Vagina (tissue), 2 donors: ENCODE measurements at regions not wholly inside any gene's neighbourhood (a gene's known extent, or its start where the extent isn't known, plus 50 kb on each side); places are given as distances from the start of the nearest gene placed in this dataset.

Experiments used
- DNase-seq, 2 donors: peaks; one replicate each; pipeline ENCODE4 v3.0.0-alpha.2; 2017; ENCODE audit errors: extremely low spot score in 2 of 2
- H3K27ac ChIP-seq: fragments of 200-600 bp; sonication (generic); one replicate; pipeline ENCODE4 v1.5.1; 2019
- H3K27me3 ChIP-seq: fragments of 200-600 bp; sonication (generic); one replicate; pipeline ENCODE4 v1.5.1; 2019
- H3K36me3 ChIP-seq, 2 donors: fragments of 200-600 bp; sonication (generic); one replicate each; pipeline ENCODE4 v1.5.1; 2017 to 2019
- H3K4me1 ChIP-seq: fragments of 200-600 bp; sonication (generic); one replicate; pipeline ENCODE4 v1.5.1; 2019
- H3K4me3 ChIP-seq, 2 donors: fragments of 200-600 bp; sonication (generic); 1 replicate in 1 of 2; 2 replicates in 1 of 2; pipeline ENCODE4 v1.5.1; 2016 to 2019
- H3K9me3 ChIP-seq: fragments of 200-600 bp; sonication (generic); one replicate; pipeline ENCODE4 v1.5.1; 2019
- POLR2A ChIP-seq, 2 donors: fragments of 450-650 bp; IDR thresholded peaks; one replicate each; pipeline ENCODE4 v1.6.1; 2017; ENCODE audit warnings: antibody characterized with exemption in 2 of 2, mild to moderate bottlenecking in 2 of 2, moderate library complexity in 2 of 2
- POLR2AphosphoS5 ChIP-seq, 2 donors: sonication (generic); formaldehyde crosslinking; IDR thresholded peaks; one replicate each; pipeline ENCODE4 v1.9.0; 2017; ENCODE audit warnings: antibody characterized with exemption in 2 of 2, mild to moderate bottlenecking in 2 of 2, low read depth in 1 of 2; ENCODE audit not compliant: insufficient read depth in 1 of 2
- intact Hi-C: fragments of 100-400 bp; cut with DNase I; formaldehyde crosslinking; loops from one replicate; pipeline ENCODE4 v1.15.1; 2023
- TF ChIP-seq, protein P1 (sequence below), 3 experiments: fragments of 450-650 bp in 2 of 3; fragments of 200-600 bp in 1 of 3; sonication (generic) in 1 of 3; IDR thresholded peaks; one replicate each; pipeline ENCODE4 v1.5.1; 2017 to 2019; ENCODE audit warnings: antibody characterized with exemption in 3 of 3, mild to moderate bottlenecking in 2 of 3, moderate library complexity in 2 of 3

DNA sequence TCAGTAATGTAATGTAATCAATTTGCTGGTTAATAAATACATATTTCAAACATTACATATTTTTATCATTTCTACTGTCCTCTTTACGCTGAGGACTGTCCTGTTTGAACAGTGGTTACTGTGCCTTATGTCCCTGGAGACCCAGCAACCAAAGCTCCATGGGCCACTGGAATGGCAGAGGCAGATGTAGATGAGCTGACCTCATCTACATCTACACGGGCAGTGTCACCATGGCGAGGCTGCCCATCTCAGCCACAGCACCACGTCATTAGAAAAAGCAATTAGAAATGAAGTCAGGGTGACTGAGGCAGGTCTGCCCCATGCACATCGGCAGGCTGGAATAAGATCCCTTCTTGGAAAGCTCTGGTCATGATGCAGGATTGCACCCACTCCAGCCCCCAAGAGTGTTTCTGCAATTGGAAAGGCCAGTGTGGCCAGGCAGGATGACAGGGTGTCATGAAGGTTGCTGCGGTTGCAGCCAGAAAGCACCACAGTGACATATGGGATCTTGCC lies 237.5 kb downstream of the NDUFA10 start:
- no peak overlapping the region for H3K4me3 ChIP-seq
- no peaks in the 10 kb centered on the region for H3K9me3 ChIP-seq
- intact Hi-C loops, result no loop called here
- H3K36me3 ChIP-seq, result no peaks in the 10 kb centered on the region
- peaks cover 10% of the 10 kb centered on the region for H3K4me1 ChIP-seq
- TF ChIP-seq POLR2AphosphoS5 (IDR thresholded peaks at IDR 0.05; ENCODE audit: insufficient read depth in 1 of 2, low read depth in 1 of 2), result no peak
- TF ChIP-seq, protein P1, sequence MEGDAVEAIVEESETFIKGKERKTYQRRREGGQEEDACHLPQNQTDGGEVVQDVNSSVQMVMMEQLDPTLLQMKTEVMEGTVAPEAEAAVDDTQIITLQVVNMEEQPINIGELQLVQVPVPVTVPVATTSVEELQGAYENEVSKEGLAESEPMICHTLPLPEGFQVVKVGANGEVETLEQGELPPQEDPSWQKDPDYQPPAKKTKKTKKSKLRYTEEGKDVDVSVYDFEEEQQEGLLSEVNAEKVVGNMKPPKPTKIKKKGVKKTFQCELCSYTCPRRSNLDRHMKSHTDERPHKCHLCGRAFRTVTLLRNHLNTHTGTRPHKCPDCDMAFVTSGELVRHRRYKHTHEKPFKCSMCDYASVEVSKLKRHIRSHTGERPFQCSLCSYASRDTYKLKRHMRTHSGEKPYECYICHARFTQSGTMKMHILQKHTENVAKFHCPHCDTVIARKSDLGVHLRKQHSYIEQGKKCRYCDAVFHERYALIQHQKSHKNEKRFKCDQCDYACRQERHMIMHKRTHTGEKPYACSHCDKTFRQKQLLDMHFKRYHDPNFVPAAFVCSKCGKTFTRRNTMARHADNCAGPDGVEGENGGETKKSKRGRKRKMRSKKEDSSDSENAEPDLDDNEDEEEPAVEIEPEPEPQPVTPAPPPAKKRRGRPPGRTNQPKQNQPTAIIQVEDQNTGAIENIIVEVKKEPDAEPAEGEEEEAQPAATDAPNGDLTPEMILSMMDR (IDR thresholded peaks at IDR 0.05), result no peak
- TF ChIP-seq POLR2A (IDR thresholded peaks at IDR 0.05), result no peak
- DNase-seq, result no peak
- H3K27me3 ChIP-seq, result no peaks in the 10 kb centered on the region
- H3K27ac ChIP-seq, result no peak overlapping the region

DNA sequence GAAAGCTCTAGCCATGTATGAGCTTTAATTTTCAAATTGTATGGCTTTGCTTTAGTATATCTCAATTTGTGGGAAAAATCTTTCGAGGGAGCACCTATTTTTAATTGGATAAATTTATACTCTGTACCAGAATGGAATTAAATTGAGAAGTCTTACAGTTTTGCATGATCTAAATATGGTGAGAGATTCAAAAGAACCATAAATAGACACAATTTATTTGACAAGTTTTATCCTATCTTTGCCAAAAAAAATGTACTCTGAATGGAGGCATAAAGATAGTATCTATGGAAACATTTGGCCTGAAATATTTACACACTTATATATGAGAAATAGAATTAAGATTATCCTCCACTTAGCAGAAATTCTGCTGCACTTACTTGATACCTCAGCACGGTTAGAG lies 238.4 kb downstream of the NDUFA10 start:
- TF ChIP-seq, protein P1 (IDR thresholded peaks at IDR 0.05), result no peak
- no peak for TF ChIP-seq POLR2A (IDR thresholded peaks at IDR 0.05)
- TF ChIP-seq POLR2AphosphoS5 (IDR thresholded peaks at IDR 0.05; ENCODE audit: insufficient read depth in 1 of 2, low read depth in 1 of 2), result no peak
- intact Hi-C loops, result no loop called here
- Histone ChIP-seq H3K4me1 (peaks cover 6% of the 10 kb centered on the region), H3K27ac (no peak overlapping the region), H3K4me3 (no peak overlapping the region), H3K9me3 (no peaks in the 10 kb centered on the region), H3K27me3 (no peaks in the 10 kb centered on the region), H3K36me3 (no peaks in the 10 kb centered on the region)
- DNase-seq, result no peak

DNA sequence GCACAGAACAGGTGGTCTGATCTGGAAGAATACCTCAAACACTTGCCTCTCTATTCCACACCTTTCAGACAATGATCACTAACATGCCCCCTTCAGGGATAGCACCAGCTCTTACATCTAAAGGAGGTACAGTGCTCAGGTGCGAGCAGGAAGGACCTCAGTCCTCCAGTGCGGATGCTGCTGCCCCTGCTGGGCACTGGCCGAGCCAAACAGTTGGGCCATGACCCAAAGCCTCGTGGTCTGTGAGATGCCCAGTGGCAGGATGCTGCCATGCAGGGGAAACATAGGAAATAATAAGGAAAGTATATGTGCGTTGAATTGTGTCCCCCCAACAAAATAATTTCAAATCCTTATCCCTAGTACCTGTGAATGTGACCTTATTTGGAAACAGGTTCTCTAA lies 243.7 kb downstream of the NDUFA10 start:
- intact Hi-C loops, result no loop called here
- Histone ChIP-seq H3K9me3 (no peaks in the 10 kb centered on the region), H3K4me1 (peaks cover under 1% of the 10 kb centered on the region), H3K27ac (no peak overlapping the region), H3K27me3 (no peaks in the 10 kb centered on the region), H3K4me3 (no peak overlapping the region), H3K36me3 (no peaks in the 10 kb centered on the region)
- TF ChIP-seq POLR2AphosphoS5 (IDR thresholded peaks at IDR 0.05; ENCODE audit: insufficient read depth in 1 of 2, low read depth in 1 of 2) (no peak), POLR2A (IDR thresholded peaks at IDR 0.05) (no peak)
- TF ChIP-seq, protein P1 (IDR thresholded peaks at IDR 0.05), result no peak
- DNase-seq, result no peak

DNA sequence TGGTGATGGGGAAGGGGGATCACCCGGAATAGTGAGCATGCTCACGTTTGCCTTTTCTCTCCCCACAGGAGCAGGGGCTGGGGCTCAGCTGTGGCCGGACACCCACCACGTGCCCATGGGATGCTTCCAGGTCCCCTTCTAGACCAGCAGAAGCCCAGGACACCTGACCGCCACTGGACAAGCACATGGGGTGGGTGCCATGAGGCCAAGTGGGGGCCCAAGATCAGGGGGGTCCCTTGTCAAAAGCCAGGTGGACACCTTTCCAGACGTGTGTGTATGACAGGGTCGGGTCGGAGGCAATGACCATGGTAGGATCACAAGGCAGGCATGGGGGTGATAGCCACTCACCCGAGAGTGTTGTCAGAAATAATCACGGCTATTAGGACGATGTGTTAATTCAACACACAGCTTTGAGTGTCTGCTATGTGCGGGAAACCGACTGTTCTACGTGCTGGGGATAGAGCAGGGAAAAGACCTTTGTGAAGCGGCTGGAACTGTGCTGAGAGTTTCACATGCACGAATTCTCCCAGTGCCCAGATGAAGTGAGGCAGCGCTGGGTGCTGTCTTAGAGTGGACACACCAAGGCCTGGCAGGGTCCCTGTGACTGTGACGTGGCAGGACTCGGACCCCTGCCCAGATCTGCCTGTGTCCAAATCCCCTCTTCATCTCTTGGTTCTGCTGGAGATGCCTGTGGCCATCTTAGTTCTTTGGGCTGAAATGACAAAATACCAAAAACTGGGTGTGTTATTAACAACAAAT lies 244.7 kb downstream of the NDUFA10 start:
- TF ChIP-seq POLR2AphosphoS5 (IDR thresholded peaks at IDR 0.05; ENCODE audit: insufficient read depth in 1 of 2, low read depth in 1 of 2) (no peak), POLR2A (IDR thresholded peaks at IDR 0.05) (no peak)
- TF ChIP-seq, protein P1 (IDR thresholded peaks at IDR 0.05), result no peak
- no peak overlapping the region for H3K4me3 ChIP-seq
- peaks cover 10% of the 10 kb centered on the region for H3K4me1 ChIP-seq
- H3K27ac ChIP-seq, result no peak overlapping the region
- no peaks in the 10 kb centered on the region for H3K9me3 ChIP-seq
- intact Hi-C loops, result no loop called here
- no peaks in the 10 kb centered on the region for H3K36me3 ChIP-seq
- no peak for DNase-seq
- H3K27me3 ChIP-seq, result no peaks in the 10 kb centered on the region

DNA sequence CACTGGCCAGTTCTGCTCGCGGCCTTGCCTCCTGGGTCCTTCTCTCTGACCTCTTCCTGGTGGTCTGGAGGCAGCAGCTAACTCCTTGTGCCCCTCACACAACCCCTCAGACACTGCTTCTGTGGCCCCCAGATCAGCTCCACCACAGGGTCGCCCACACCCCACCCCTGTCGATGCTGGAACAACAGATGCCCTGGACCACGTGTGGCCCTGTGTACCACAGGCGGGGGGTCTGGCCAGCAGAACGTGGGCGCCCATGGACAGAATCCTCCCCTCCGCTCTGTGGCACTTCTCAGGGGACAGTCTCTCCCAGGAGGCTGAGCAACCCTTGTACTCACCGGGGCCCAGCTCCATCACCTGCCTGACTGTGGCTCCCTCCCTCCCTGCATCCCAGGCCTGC lies 245.6 kb downstream of the NDUFA10 start:
- Histone ChIP-seq H3K27me3 (no peaks in the 10 kb centered on the region), H3K9me3 (no peaks in the 10 kb centered on the region), H3K36me3 (no peaks in the 10 kb centered on the region), H3K4me1 (peaks cover 16% of the 10 kb centered on the region), H3K4me3 (no peak overlapping the region), H3K27ac (no peak overlapping the region)
- TF ChIP-seq POLR2AphosphoS5 (IDR thresholded peaks at IDR 0.05; ENCODE audit: insufficient read depth in 1 of 2, low read depth in 1 of 2), result no peak
- TF ChIP-seq POLR2A (IDR thresholded peaks at IDR 0.05), result no peak
- TF ChIP-seq, protein P1 (IDR thresholded peaks at IDR 0.05), result no peak
- intact Hi-C loops, result no loop called here
- no peak for DNase-seq
